T-helper 1 cell (primary cell): ENCODE measurements at regions not wholly inside any gene's neighbourhood (a gene's known extent, or its start where the extent isn't known, plus 50 kb on each side); places are given as distances from the start of the nearest gene placed in this dataset.

Experiments
- DNase-seq, 5 donors: peaks; one replicate each; pipeline ENCODE4 v3.0.0-alpha.2; 2012 to 2020

- no peak for DNase-seq
Observed at GRCh38 chr15:37880009-37880834, 54.2 kb upstream of the TMCO5A start.

- DNase-seq: no peak
Observed at GRCh38 chr15:37880835-37881153, 53.6 kb upstream of the TMCO5A start.

- DNase-seq: no peak
Observed at GRCh38 chr15:37881237-37882013, 53.0 kb upstream of the TMCO5A start.

GRCh38 chr15:37882640-37883039 lies 51.8 kb upstream of the TMCO5A start:
- no peak for DNase-seq
